GM18867 (cell line): ENCODE measurements at regions not wholly inside any gene's neighbourhood (a gene's known extent, or its start where the extent isn't known, plus 50 kb on each side); places are given as distances from the start of the nearest gene placed in this dataset.
"Not testable (repeated sequence)": the region's sequence is repeated elsewhere in the genome, so short reads cannot be mapped to it uniquely, and the experiment has no call there.

Source experiments
- ATAC-seq: cut with Tn5 transposase; IDR thresholded peaks from one replicate; pipeline ENCODE4 v1.9.1; 2021; ENCODE audit warnings: mild to moderate bottlenecking, moderate library complexity; ENCODE audit not compliant: unreplicated experiment

DNA sequence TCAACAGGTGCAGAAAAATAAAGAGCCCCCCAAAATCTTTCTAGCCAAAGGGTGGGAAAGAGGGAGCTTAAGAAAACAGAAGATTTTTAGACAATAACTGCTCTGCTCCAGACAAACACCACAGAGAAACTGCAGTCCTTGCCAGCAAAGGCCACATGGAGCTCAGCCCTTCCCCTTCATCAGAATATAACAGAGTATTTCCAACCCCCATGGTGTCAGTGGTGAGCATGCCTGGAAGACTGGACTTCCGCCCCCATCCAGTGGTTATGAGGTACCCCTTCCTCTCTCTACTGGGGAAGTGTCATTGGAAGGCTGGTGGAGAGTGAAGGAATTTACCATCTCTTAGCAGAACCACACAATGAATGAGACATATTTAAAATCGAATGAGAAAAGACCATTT lies 1007.3 kb upstream of the CELF2 start:
- ATAC-seq, result no peak

- ATAC-seq, result no peak
Measured at GRCh38 chr10:10014846-10015245, 1002.8 kb upstream of the CELF2 start.

DNA sequence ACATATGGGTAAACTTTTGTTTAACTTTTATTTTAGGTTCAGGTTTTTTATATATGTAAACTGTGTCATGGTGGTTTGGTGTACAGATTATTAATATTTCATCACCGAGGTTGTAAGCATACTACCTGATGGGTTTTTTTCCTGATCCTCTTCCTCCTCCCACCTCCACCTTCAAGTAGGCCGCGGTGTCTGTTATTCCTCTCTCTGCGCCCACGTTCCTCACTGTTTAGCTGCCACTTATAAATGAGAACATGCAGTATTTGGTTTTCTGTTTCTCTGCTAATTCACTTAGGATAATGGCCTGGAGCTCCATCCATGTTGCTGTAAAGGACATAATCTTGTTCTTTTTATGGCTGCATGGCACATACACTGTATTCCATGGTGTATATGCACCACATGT lies 1000.0 kb upstream of the CELF2 start:
- ATAC-seq, result no peak

GRCh38 chr10:10020945-10021344 lies 996.7 kb upstream of the CELF2 start:
- ATAC-seq, result no peak

DNA sequence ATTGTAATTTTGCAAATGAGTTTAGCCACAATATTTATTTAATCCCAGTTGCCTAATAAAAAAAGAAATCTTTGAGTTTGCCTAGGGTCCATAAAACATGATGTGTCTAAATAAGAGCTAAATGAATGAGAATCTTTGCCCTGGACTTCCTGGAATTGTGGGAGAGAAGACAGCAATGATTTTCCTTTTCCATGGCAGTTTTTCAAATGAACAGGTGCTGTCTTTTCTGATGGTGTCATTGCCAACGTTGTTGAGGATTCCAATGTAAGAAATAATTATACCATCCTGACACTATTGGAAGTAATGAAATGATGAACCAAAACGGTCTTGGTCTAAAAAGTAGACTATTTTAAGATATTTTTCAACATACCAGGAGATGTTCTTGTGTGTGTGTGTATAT lies 984.7 kb upstream of the CELF2 start:
- ATAC-seq, result no peak

DNA sequence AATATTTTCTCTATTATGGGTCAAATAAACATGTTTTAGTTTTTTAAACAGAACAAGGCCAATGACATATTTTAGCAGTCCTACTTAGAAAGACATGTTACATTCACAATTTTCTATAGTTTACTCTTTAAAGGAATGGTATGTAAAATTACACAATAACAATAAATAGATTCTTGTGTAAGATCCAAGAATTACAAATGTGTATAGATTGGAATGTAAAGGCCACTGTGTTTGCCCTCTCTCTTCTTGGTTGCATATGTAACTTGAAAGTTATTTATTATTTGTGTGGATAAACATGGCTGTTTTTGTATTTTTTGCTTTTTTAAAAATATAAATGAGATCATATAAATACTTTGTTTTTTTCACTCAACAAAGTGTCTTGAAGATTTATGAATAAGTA lies 979.3 kb upstream of the CELF2 start:
- no peak for ATAC-seq

DNA sequence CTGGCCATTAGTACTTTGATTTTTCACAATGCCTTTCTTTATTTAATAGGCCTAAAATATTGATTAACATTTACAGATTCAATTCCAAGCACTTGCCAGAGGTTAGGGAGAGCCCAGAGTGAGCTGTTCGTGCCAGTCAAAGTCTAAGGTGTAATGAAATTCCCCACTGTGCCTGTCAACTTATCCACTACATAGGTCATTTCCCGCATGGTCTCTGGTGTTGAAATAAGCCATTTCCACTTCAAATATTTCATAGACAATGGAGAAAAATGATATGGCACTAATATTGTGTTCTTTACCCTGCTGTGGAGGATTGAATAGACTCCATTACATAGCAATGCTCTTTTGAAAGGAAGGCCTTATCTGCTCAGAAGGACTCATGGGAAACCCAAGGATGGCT lies 978.1 kb upstream of the CELF2 start:
- ATAC-seq, result no peak

DNA sequence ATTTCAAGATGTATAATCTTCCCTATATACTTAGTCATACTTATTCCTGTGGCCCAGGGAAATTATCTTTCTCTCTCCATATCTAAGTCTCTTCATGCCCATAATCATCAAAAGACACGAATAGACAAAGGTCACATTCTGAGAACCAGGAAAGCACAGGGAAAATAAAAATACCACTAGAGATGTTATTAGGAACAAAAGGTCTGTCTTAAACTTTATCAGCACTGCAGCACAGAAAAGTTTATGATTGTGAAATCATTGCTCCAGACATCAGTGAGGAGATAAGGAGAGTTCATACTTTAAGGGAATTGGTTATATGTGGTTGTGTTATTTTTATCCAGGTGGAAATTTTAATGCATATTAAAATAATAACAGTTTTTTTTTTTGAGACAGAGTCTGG lies 974.6 kb upstream of the CELF2 start:
- ATAC-seq, result no peak

DNA sequence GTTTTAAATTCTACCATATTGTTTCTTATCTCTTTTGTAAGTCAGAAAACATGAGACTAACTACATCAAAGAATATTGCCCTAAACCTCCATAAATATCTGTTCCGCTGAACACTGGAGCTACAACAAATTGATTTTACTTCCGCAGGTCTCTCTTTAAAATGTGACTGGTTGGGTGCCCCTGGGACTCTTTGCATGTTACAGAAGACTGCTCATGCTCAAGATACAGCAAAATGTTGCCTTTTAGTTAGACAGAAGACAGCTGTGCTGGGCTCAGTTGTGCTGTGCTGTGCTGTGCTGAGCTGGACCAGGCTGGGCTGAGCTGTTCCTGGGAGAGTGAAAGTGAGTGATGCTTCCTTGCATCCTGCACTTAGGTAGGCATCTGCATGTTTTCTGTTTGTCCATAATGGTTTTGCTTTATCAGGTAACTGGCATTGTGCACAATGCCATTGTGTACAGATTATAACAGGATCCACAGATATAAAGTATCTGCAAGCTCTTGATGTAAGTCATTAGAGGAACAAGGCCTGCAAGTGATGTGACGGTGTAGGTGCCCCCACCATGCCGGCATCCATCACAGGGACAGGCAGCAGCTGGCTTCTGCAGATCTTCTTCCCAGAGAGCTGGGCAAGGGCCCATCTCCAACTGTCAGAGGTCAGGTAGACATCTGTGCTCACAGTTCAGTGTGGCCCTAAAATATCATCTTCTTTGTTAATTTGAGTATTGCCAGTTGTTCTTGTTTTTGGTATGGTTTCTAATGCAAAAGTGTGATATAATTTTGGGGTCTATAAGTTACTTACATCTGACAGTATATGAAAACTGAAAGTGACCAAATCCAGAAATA lies 972.5 kb upstream of the CELF2 start:
- no peak for ATAC-seq

DNA sequence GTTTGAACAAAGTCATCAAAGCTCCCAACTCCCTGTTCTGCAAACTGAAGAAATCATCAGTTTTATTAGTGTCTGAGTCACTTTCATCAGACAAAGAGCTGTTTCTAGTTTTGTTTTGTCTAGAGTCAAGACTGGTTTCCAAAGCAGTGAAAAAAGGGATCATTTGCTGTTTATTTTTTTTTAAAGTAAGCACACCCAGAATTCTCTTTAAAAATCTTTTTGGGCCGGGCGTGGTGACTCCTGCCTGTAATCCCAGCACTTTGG lies 972.0 kb upstream of the CELF2 start:
- ATAC-seq, result no peak

- no peak for ATAC-seq
Measured at GRCh38 chr10:10047426-10047825, 970.2 kb upstream of the CELF2 start.

DNA sequence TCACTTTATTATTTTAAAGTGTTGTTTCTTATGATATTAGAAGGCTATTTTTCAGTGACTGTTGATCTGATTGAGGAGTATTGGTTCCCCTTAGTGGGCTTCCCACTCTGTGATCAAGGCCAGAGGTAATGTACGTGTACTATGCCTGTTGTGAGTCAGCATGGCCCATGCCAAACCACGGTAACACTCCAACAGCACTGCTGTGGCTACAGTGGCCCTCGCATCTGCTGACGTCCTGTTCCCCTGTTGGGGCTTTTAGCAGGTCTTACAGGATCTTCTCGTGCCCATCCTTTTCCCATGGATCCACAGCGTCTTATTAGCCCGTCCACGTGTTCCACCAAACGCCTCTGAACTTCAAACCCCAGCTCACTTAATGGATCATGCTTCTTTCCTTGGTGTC lies 964.6 kb upstream of the CELF2 start:
- no peak for ATAC-seq

- ATAC-seq, result no peak
Measured at GRCh38 chr10:10054466-10054865, 963.2 kb upstream of the CELF2 start.

DNA sequence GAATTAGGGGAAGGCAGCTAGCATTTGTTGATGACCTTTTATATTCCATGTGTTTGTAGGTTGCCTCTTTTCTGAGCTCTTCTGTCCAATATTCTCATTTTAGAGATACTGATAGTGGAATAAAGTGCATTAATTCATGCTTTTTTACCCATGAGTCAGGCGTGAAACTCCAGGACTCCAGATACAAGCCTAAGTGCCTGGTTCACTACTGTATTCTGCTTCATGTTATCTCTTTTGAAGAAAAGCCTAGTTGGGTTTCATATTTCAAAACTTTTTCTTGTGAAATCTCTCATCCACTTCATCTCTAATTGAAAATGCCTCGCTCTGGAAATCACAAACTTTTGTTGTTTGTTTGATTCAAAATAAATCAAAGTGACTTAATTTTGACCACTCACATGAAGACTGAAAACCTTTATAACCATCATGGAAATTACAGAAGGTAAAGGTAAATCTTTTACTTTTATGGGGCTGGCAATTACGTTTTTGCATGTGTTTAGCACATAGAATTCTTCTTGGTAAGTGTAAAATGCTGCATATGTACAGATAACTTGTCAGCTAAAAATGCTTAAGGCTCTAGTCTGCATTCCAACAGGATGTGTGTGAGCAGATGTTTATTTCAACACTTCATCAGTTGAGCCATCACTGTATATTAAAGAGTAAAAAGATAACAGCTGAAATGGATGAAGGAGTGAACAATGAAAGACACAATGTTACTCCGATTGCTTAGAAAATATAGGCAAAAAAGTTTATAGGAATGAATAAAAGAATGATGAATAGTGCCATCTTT lies 961.8 kb upstream of the CELF2 start:
- ATAC-seq, result no peak

DNA sequence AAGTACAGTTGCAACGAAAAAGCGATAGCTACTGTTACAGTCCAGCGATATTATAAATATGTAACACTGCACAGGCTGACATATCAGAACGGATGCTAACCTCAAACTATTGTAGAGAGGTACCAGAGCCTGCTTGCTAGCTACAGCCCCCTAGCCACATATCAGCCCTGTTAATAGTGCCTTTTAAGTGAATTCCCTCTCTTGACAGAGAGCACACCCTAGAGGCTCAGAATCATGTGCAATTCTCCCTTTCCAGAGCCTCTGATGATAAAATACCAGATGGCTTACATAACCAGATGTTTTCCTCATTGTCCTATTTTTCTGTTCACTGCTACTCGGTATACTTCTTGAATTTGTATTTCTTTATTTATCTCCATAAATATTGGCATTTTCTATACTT lies 960.7 kb upstream of the CELF2 start:
- no peak for ATAC-seq

DNA sequence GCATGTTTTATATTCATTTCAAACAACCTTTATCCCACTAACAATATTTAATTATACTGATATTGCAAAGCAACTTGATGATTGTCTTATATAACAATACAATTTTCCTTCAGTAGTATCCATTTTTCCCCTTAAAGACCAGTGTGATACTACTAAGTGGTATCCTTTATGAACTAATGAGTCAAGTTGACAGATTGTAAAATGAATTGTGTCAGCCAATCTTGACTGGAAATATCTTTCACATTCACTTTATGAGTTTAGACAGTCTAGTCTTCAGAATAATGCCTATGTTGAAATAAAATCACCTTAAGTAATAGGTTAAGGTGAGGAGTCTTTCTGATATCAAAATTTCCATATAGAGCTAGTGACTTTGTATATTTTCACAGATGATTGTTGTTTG lies 950.0 kb upstream of the CELF2 start:
- no peak for ATAC-seq

DNA sequence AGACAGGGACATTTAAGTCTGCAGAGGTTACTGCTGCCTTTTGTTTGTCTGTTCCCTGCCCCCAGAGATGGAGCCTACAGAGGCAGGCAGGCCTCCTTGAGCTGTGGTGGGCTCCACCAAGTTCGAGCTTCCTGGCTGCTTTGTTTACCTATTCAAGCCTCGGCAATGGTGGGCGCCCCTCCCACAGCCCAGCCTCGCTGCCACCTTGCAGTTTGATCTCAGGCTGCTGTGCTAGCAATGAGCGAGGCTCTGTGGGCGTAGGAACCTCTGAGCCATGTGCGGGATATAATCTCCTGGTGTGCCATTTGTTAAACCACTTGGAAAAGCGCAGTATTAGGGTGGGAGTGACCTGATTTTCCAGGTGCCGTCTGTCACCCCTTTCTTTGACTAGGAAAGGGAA lies 942.8 kb upstream of the CELF2 start:
- ATAC-seq, result not testable (repeated sequence)

GRCh38 chr10:10078446-10078845 lies 939.2 kb upstream of the CELF2 start:
- ATAC-seq, result no peak

GRCh38 chr10:10092581-10092980 lies 925.1 kb upstream of the CELF2 start:
- no peak for ATAC-seq

- no peak for ATAC-seq
Measured at GRCh38 chr10:10093021-10093420, 924.7 kb upstream of the CELF2 start.

DNA sequence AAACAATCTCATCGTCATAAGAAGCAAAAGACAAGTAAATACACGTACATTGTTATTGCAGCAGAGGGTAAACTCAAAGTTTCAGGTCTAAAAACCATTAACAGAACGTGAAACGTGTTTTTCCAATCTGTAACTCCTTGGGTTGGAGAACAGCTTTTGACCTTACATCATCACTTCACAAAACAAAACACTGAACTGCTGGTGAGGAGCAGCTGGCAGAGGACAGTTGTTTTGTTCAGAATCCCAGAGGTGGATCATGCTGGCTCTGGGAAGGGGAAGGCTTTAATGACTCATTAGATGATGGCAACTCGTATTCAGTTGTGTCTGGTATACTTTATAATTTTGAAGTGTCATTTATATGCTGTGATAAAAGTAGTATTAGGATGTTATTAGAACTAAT lies 923.0 kb upstream of the CELF2 start:
- ATAC-seq, result no peak

DNA sequence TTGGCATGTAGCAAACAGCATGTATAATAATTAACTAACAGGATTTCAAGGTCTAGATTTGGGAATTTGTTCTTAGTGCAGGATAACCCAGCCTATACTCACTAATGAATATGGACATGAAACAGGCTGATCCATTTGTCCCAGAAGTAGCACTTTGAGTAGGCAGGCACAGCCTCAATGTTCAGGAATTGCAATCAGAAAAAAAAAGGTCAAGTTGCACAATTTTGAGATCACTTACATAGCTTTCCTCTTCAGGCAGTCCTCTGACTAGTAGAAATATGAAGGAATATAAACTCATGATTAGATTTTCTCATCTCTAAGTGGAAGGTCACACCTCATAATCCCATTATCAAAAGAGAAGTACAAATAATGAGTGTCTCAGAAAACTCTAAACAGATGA lies 921.4 kb upstream of the CELF2 start:
- no peak for ATAC-seq

DNA sequence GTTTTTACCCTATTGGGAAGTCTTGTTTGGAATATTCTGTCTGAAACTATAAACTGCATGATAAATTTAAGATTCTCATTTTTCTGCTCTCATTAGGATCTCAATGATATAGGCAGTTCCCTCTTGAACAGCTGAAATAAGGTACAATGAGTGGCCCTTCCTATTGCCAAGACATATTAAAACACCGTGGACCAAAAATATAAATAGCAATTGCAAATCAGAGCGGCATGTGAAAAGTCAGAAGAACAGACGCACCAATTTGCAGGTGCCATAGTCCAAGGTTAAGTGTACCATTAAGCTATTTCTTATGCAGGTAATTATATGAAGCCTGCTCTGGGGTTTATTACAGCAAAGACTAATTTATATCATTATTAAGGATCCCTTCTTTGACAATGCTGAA lies 920.8 kb upstream of the CELF2 start:
- ATAC-seq, result no peak
